BLaER1 (cell line): ENCODE measurements at regions not wholly inside any gene's neighbourhood (a gene's known extent, or its start where the extent isn't known, plus 50 kb on each side); places are given as distances from the start of the nearest gene placed in this dataset.
A peak's percentile ranks its signal among the peaks of the same experiment; 100 is the strongest.

Experiments used
- H3K27ac ChIP-seq: shearing (Covaris generic); formaldehyde crosslinking; 2 replicates; pipeline ENCODE4 v1.8.1; 2022
- H3K27me3 ChIP-seq: shearing (Covaris generic); formaldehyde crosslinking; 2 replicates; pipeline ENCODE4 v1.8.1; 2022
- H3K36me3 ChIP-seq: shearing (Covaris generic); formaldehyde crosslinking; 2 replicates; pipeline ENCODE4 v1.8.1; 2022
- H3K4me1 ChIP-seq: shearing (Covaris generic); formaldehyde crosslinking; 2 replicates; pipeline ENCODE4 v1.8.1; 2022
- H3K4me2 ChIP-seq: shearing (Covaris generic); formaldehyde crosslinking; 2 replicates; pipeline ENCODE4 v1.8.1; 2022
- H3K4me3 ChIP-seq: shearing (Covaris generic); formaldehyde crosslinking; 2 replicates; pipeline ENCODE4 v1.8.1; 2022
- H3K9ac ChIP-seq: shearing (Covaris generic); formaldehyde crosslinking; 2 replicates; pipeline ENCODE4 v1.8.1; 2022
- H3K9me3 ChIP-seq: shearing (Covaris generic); formaldehyde crosslinking; 2 replicates; pipeline ENCODE4 v1.8.1; 2022
- H4K20me1 ChIP-seq: shearing (Covaris generic); formaldehyde crosslinking; 2 replicates; pipeline ENCODE4 v1.8.1; 2022
- Cebpa-rat ChIP-seq: shearing (Covaris generic); IDR thresholded peaks from 2 replicates; pipeline ENCODE4 v1.8.1; 2022

DNA sequence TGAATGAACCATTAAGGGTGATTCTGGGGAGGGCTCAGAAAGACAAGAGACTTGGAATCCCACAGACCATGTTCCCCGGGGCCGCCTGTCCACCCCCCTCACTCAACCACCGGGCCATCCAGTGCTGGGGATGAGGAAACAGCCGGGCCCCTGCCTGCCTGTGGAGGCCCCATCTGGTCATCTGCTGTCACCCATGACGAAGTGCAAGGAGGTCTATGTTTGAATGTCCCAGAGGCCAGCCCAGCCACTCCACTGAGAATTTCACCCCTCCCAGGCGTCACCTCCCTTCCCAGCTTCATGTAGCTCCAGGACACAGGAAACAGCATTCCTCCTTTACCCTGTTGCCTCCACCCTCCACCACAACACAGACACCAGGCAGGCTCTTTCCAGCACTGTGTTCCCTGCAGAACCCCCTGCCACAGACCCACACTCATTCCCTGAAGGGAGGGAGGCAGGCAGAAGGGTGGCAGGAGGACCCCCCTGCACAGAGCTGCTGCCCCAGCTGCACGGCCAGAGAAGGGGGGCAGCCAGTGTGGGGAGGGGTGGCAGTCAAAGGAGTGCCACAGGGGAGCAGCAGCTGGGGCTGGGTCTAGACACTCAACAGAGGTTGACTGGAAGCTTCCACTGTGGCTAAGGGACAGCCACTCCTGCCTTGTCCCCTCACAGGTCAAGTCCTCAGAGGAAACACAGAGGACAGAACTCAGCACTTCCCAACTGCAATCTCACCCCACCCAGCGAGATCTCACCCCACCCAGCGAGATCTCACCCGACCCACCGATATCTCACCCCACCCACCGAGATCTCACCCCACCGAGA is 50.3 kb upstream of the PPP2R5C start:
- H3K36me3 ChIP-seq = no peaks in the 10 kb centered on the region
- peaks cover 64% of the 10 kb centered on the region for H3K4me1 ChIP-seq
- no peak overlapping the region for H3K4me3 ChIP-seq
- H3K4me2 ChIP-seq = peak overlapping the region; percentile 53
- peaks cover 9% of the 10 kb centered on the region for H3K9me3 ChIP-seq
- no peak overlapping the region for H3K9ac ChIP-seq
- H3K27ac ChIP-seq = peak overlapping the region; percentile 39; the same call in 1 of the 2 replicates
- no peaks in the 10 kb centered on the region for H4K20me1 ChIP-seq
- no peak for TF ChIP-seq Cebpa-rat
- H3K27me3 ChIP-seq = no peaks in the 10 kb centered on the region
